ENCODE measurements at regions not wholly inside any gene's neighbourhood (a gene's known extent, or its start where the extent isn't known, plus 50 kb on each side); places are given as distances from the start of the nearest gene placed in this dataset.
A peak's percentile ranks its signal among the peaks of the same experiment; 100 is the strongest.

DNA sequence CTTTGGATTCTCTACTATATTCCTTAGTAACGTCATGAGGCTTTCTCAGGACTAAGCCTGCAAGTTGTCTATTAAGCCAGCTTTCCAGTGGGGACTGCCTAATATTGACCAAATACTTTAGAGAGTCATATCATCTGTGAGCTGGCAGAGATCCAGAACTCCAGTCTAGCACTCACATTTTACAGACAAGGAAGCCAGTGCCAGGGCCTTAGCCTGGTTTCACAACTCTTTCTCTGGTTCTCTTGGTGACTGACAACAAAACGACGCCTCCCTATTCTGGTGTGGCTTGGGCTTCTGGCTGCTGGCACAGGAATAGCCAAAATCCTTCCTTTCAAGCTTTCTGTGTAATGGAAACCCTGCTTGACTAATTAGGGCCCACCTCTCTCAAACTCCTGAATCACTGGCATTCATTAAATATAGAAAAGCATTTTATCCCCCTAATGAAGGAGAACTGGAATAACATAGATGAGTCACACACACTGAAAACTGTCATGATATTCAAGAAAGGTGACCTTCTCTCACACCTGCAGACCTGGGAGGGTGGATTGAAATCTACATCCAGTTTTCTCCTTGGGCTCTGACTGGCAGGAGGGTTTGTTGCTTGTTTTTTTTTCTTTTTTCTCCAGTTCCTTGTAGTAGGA lies 75.2 kb upstream of the UBL3 start:
- peak overlapping the region; percentile 87 for H3K27ac ChIP-seq (ENCODE audit: poor library complexity, severe bottlenecking)
- peaks cover 39% of the 10 kb centered on the region for H3K4me1 ChIP-seq (ENCODE audit: insufficient read depth, poor library complexity, severe bottlenecking)
- H3K36me3 ChIP-seq (ENCODE audit: low read depth) = no peaks in the 10 kb centered on the region
- peak; percentile 33 for ATAC-seq (ENCODE audit: low read depth)
- no peaks in the 10 kb centered on the region for H3K27me3 ChIP-seq (ENCODE audit: insufficient read depth, poor library complexity, severe bottlenecking)
- TF ChIP-seq, protein P1, sequence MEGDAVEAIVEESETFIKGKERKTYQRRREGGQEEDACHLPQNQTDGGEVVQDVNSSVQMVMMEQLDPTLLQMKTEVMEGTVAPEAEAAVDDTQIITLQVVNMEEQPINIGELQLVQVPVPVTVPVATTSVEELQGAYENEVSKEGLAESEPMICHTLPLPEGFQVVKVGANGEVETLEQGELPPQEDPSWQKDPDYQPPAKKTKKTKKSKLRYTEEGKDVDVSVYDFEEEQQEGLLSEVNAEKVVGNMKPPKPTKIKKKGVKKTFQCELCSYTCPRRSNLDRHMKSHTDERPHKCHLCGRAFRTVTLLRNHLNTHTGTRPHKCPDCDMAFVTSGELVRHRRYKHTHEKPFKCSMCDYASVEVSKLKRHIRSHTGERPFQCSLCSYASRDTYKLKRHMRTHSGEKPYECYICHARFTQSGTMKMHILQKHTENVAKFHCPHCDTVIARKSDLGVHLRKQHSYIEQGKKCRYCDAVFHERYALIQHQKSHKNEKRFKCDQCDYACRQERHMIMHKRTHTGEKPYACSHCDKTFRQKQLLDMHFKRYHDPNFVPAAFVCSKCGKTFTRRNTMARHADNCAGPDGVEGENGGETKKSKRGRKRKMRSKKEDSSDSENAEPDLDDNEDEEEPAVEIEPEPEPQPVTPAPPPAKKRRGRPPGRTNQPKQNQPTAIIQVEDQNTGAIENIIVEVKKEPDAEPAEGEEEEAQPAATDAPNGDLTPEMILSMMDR (IDR thresholded peaks at IDR 0.05; ENCODE audit: poor library complexity, severe bottlenecking) = no peak
- no peak for DNase-seq (ENCODE audit: low spot score)
- no peaks in the 10 kb centered on the region for H3K9me3 ChIP-seq (ENCODE audit: severe bottlenecking)
- no peak overlapping the region for H3K4me3 ChIP-seq (ENCODE audit: severe bottlenecking)

DNA sequence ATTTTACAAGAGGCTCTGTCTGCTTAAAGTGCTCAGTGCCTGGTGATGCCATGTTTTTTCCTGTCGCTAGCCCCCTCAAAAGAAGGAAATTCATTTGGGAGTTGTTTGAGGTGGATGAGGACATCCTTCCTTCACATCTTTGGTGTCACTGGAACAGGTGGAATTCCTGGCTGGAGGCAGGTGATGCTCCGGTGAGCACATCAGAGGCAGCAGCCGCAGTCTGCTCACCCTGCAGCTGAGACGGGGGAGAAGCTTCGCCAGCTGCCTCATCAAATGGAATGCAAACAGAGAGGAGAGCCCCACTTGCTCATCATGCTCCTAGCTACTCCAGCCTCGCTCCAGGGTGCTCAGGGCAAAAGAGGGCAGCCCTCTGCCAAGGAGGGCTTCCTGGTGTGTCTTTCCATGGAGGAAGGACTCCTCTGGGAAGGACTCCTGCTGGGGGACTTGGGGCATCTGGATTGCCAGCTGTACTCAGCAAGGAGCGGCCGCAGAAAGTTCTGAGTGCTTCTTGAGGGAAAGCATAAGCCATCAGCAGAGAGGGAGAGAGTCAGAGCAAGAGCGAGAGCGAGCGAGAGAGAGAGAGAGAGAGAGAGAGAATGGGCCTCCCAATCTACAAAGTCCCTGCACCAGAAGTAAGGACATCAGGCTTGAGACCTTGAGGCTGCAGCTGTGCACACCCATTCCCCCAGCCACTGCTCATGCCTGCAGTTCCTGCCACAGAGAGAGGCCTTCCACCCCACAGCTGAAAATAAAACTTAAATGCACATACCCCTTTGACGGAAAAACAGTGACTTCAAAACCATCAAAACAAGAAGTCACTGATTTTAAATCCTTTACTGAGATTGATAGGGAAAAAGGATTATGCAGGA lies 74.3 kb upstream of the UBL3 start:
- Histone ChIP-seq H3K4me3 (ENCODE audit: severe bottlenecking) (no peak overlapping the region), H3K27me3 (ENCODE audit: insufficient read depth, poor library complexity, severe bottlenecking) (no peaks in the 10 kb centered on the region), H3K9me3 (ENCODE audit: severe bottlenecking) (no peaks in the 10 kb centered on the region), H3K36me3 (ENCODE audit: low read depth) (no peaks in the 10 kb centered on the region), H3K27ac (ENCODE audit: poor library complexity, severe bottlenecking) (peak overlapping the region; percentile 87), H3K4me1 (ENCODE audit: insufficient read depth, poor library complexity, severe bottlenecking) (peaks cover 43% of the 10 kb centered on the region)
- ATAC-seq (ENCODE audit: low read depth) (peak; percentile 70), DNase-seq (ENCODE audit: low spot score) (no peak)
- TF ChIP-seq, protein P1 (IDR thresholded peaks at IDR 0.05; ENCODE audit: poor library complexity, severe bottlenecking) = peak; percentile 69

DNA sequence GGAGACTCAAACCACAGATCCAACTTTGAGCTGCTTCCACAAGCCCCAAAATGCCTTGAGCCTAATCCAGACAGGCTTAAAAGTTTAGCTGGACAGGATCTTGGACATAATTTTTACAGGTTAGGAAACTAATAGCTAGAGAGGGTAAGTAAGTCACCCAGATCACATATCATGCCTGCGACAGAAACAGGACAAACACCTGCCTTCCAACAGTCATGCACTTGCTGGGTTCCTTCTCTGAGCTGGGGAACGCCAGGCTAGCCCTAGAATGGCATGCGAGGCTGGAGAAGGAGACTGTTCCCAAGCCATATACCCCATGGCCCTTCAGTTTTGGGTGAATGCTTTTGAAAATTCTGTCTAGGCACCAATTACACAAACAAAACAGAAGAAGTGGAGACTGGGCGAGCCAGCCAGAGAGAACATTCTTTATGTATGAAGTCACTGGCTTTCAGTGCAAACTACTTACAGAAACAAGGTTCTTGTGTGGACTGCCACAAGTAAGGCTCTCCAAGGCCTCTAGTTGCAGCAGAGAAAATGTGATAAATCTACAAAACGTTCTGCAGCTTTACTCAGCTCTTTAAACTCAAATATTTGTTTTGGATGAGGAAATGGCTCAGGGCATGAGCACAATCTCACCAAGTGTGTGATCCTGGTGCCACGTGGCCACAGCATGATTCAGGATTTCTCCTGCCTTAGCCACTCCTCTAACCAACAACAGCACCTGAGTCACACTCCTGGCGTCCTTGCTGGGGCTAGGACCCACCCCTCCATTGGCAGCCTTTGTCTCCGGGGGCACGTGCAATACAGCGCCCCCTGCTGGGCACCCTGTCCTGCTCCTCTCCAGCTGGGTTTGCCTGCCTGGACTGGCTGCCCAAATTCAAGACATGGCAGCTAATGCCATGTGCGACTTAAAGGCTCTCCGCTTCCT lies 73.4 kb upstream of the UBL3 start:
- no peaks in the 10 kb centered on the region for H3K27me3 ChIP-seq (ENCODE audit: insufficient read depth, poor library complexity, severe bottlenecking)
- H3K4me3 ChIP-seq (ENCODE audit: severe bottlenecking) = no peak overlapping the region
- peak overlapping the region; percentile 87 for H3K27ac ChIP-seq (ENCODE audit: poor library complexity, severe bottlenecking)
- no peaks in the 10 kb centered on the region for H3K36me3 ChIP-seq (ENCODE audit: low read depth)
- peaks cover 51% of the 10 kb centered on the region for H3K4me1 ChIP-seq (ENCODE audit: insufficient read depth, poor library complexity, severe bottlenecking)
- ATAC-seq (ENCODE audit: low read depth) = peak; percentile 87
- TF ChIP-seq, protein P1 (IDR thresholded peaks at IDR 0.05; ENCODE audit: poor library complexity, severe bottlenecking) = peak; percentile 89
- no peaks in the 10 kb centered on the region for H3K9me3 ChIP-seq (ENCODE audit: severe bottlenecking)
- DNase-seq (ENCODE audit: low spot score) = peak; percentile 93

DNA sequence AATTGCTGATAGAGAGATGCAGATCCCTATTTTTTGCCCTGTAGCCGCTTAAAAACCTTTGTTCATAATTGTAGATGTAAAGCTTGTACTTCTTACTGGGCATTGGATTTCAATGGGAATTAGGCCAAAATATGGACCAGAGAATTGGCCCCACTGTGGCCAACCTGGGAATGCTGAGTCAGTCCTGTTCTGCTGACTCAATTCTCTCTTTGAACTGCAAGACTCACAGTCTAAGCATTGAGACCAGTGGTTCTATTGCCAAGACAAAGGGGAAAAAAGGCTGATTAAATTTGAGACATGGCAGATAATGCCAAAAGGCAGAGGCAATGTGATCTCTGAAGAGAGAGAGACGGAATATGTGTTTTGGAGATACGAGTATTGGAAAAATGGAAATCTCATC lies 72.5 kb upstream of the UBL3 start:
- ATAC-seq (ENCODE audit: low read depth) (no peak), DNase-seq (ENCODE audit: low spot score) (no peak)
- peaks cover 57% of the 10 kb centered on the region for H3K4me1 ChIP-seq (ENCODE audit: insufficient read depth, poor library complexity, severe bottlenecking)
- no peaks in the 10 kb centered on the region for H3K27me3 ChIP-seq (ENCODE audit: insufficient read depth, poor library complexity, severe bottlenecking)
- TF ChIP-seq, protein P1 (IDR thresholded peaks at IDR 0.05; ENCODE audit: poor library complexity, severe bottlenecking) = no peak
- no peak overlapping the region for H3K4me3 ChIP-seq (ENCODE audit: severe bottlenecking)
- no peaks in the 10 kb centered on the region for H3K9me3 ChIP-seq (ENCODE audit: severe bottlenecking)
- H3K36me3 ChIP-seq (ENCODE audit: low read depth) = no peaks in the 10 kb centered on the region
- peak overlapping the region; percentile 87 for H3K27ac ChIP-seq (ENCODE audit: poor library complexity, severe bottlenecking)

Data from RWPE2 (cell line).